CD4-positive, alpha-beta T cell (primary cell): ENCODE measurements at regions not wholly inside any gene's neighbourhood (a gene's known extent, or its start where the extent isn't known, plus 50 kb on each side); places are given as distances from the start of the nearest gene placed in this dataset.

Source experiments
- ATAC-seq: fragments of 200-7000 bp; cut with Tn5 transposase; one replicate; pipeline ENCODE4 v1.10.0; 2022; ENCODE audit warnings: mild to moderate bottlenecking; ENCODE audit not compliant: poor library complexity
- CTCF ChIA-PET: fragments of 350-600 bp; sonication (Branson Sonifier 250); formaldehyde crosslinking; loops from one replicate; lab custom pipeline; 2021; ENCODE audit warnings: antibody characterized with exemption, inconsistent platforms; lab: Charles Lee
- POLR2A ChIA-PET: fragments of 350-600 bp; sonication (Branson Sonifier 250); formaldehyde crosslinking; loops from one replicate; lab custom pipeline; 2021; ENCODE audit warnings: antibody characterized with exemption, inconsistent platforms; lab: Charles Lee
- DNase-seq, 14 experiments: peaks; one replicate each; pipeline ENCODE4 v3.0.0-alpha.2; 2013 to 2020; ENCODE audit warnings: mixed read lengths in 2 of 14
- H3K27ac ChIP-seq, 2 donors: one replicate each; pipeline versions ENCODE4 v1.5.1 to v1.7.0; 2013; ENCODE audit warnings: low read length in 2 of 2, low read depth in 1 of 2, mild to moderate bottlenecking in 1 of 2
- H3K27me3 ChIP-seq, 2 experiments: 1 replicate in 1 of 2; 2 replicates in 1 of 2; pipeline versions ENCODE4 v1.6.1 to v1.7.0; 2013; ENCODE audit warnings: low read length in 2 of 2, control low read depth in 1 of 2, mild to moderate bottlenecking in 1 of 2, moderate library complexity in 1 of 2; ENCODE audit not compliant: insufficient read depth in 2 of 2, control insufficient read depth in 1 of 2
- H3K36me3 ChIP-seq: one replicate; pipeline ENCODE4 v1.6.1; 2013; ENCODE audit warnings: low read length, control low read depth; ENCODE audit not compliant: insufficient read depth
- H3K4me1 ChIP-seq: one replicate; pipeline ENCODE4 v1.6.1; 2013; ENCODE audit warnings: low read length, control low read depth; ENCODE audit not compliant: insufficient read depth
- H3K4me3 ChIP-seq: one replicate; pipeline ENCODE4 v1.5.1; 2013; ENCODE audit warnings: mild to moderate bottlenecking, low read length, moderate library complexity
- H3K9me3 ChIP-seq, 2 experiments: 1 replicate in 1 of 2; 2 replicates in 1 of 2; pipeline versions ENCODE4 v1.6.1 to v1.7.0; 2013; ENCODE audit warnings: low read length in 2 of 2, mild to moderate bottlenecking in 2 of 2, control low read depth in 1 of 2, moderate library complexity in 1 of 2; ENCODE audit not compliant: control insufficient read depth in 1 of 2, insufficient read depth in 1 of 2
- H3K27ac Mint-ChIP-seq: one replicate; pipeline ENCODE4 v1.8.0; 2020; ENCODE audit warnings: mixed read lengths
- H3K27me3 Mint-ChIP-seq: one replicate; pipeline ENCODE4 v1.8.0; 2021; ENCODE audit warnings: mixed read lengths
- H3K36me3 Mint-ChIP-seq: one replicate; pipeline ENCODE4 v1.8.0; 2021; ENCODE audit warnings: low read depth, mixed read lengths
- H3K4me1 Mint-ChIP-seq: one replicate; pipeline ENCODE4 v1.8.0; 2021; ENCODE audit warnings: low read depth, mixed read lengths
- H3K4me3 Mint-ChIP-seq: one replicate; pipeline ENCODE4 v1.8.0; 2020; ENCODE audit warnings: mild to moderate bottlenecking, mixed read lengths
- H3K9me3 Mint-ChIP-seq: one replicate; pipeline ENCODE4 v1.8.0; 2020; ENCODE audit warnings: mixed read lengths
- intact Hi-C, 2 experiments: fragments of 100-400 bp; cut with DNase I in 1 of 2; cut with micrococcal nuclease in 1 of 2; formaldehyde crosslinking; loops; one replicate each; pipeline versions ENCODE4 v1.15.1 to v1.9.0; 2023 to 2025; cut with DNase I, micrococcal nuclease
- TF ChIP-seq, protein P1 (sequence below): fragments of 200-600 bp; IDR thresholded peaks from one replicate; pipeline ENCODE4 v1.8.0; 2022; ENCODE audit warnings: antibody characterized with exemption, mild to moderate bottlenecking

- Histone ChIP-seq H3K9me3 (no peaks in the 10 kb centered on the region), H3K27ac (no peak overlapping the region), H3K36me3 (no peaks in the 10 kb centered on the region), H3K4me1 (no peaks in the 10 kb centered on the region), H3K27me3 (no peaks in the 10 kb centered on the region), H3K4me3 (no peak overlapping the region)
- Mint-ChIP-seq H3K9me3 (no peaks in the 10 kb centered on the region), H3K4me3 (no peak overlapping the region), H3K27ac (no peak overlapping the region), H3K27me3 (no peaks in the 10 kb centered on the region), H3K4me1 (no peaks in the 10 kb centered on the region), H3K36me3 (no peaks in the 10 kb centered on the region)
- TF ChIP-seq, protein P1, sequence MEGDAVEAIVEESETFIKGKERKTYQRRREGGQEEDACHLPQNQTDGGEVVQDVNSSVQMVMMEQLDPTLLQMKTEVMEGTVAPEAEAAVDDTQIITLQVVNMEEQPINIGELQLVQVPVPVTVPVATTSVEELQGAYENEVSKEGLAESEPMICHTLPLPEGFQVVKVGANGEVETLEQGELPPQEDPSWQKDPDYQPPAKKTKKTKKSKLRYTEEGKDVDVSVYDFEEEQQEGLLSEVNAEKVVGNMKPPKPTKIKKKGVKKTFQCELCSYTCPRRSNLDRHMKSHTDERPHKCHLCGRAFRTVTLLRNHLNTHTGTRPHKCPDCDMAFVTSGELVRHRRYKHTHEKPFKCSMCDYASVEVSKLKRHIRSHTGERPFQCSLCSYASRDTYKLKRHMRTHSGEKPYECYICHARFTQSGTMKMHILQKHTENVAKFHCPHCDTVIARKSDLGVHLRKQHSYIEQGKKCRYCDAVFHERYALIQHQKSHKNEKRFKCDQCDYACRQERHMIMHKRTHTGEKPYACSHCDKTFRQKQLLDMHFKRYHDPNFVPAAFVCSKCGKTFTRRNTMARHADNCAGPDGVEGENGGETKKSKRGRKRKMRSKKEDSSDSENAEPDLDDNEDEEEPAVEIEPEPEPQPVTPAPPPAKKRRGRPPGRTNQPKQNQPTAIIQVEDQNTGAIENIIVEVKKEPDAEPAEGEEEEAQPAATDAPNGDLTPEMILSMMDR, result no peak
- DNase-seq, result no peak
- no peak for ATAC-seq
- intact Hi-C loops, result no loop called here
- CTCF ChIA-PET, result no interaction called here
- POLR2A ChIA-PET, result no interaction called here
Measured at GRCh38 chr6:81608776-81609175, 143.7 kb downstream of the TENT5A start.

DNA sequence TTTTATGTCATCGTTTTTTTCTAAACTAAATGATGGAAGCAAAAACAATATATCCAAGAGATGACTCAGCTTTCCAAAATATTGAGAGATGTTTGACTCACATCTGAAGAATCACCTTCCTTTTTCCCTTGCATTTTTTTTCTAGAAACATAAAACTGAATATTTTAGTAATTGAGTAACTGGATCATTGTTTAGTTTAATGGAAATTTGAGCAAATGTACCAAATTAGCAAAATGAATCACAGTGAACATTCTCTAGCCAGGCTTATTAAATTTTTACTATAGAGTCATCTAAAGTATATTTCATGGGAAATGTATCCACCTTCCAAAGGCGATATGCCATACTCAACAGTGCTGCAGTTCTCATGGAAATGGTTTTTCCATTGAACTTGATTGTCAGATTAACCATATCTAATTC, 145.5 kb downstream of the TENT5A start:
- H3K36me3 Mint-ChIP-seq, result no peaks in the 10 kb centered on the region
- peaks cover 5% of the 10 kb centered on the region for H3K9me3 Mint-ChIP-seq
- DNase-seq (no peak), ATAC-seq (no peak)
- no peak overlapping the region for H3K27ac Mint-ChIP-seq
- Histone ChIP-seq H3K27me3 (no peaks in the 10 kb centered on the region), H3K36me3 (no peaks in the 10 kb centered on the region), H3K9me3 (no peaks in the 10 kb centered on the region), H3K27ac (no peak overlapping the region), H3K4me1 (no peaks in the 10 kb centered on the region), H3K4me3 (no peak overlapping the region)
- H3K4me3 Mint-ChIP-seq, result no peak overlapping the region
- ChIA-PET CTCF (no interaction called here), POLR2A (no interaction called here)
- no peaks in the 10 kb centered on the region for H3K27me3 Mint-ChIP-seq
- TF ChIP-seq, protein P1, result no peak
- intact Hi-C loops, result no loop called here
- no peaks in the 10 kb centered on the region for H3K4me1 Mint-ChIP-seq

DNA sequence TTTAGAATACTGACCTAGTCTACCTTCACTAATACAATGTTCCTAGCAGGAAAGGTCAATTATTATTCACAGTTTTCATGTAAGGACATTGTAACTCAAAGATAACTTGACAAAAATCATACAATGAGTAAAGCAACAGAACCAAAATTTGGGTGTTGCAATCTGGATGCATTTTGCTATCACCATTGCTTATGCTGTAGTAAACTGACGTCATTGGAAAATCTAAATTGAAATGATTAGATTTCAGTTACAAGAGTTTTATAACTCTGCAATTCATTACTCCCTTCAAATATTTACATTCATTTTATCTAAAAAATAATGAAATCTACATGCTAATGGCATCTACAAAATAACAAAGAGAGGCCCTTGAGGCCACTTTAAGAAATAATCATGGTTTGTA, 147.0 kb downstream of the TENT5A start:
- no peak for ATAC-seq
- Histone ChIP-seq H3K9me3 (no peaks in the 10 kb centered on the region), H3K4me1 (no peaks in the 10 kb centered on the region), H3K36me3 (no peaks in the 10 kb centered on the region), H3K4me3 (no peak overlapping the region), H3K27ac (no peak overlapping the region), H3K27me3 (no peaks in the 10 kb centered on the region)
- H3K4me3 Mint-ChIP-seq, result no peak overlapping the region
- H3K27me3 Mint-ChIP-seq, result no peaks in the 10 kb centered on the region
- intact Hi-C loops, result no loop called here
- H3K27ac Mint-ChIP-seq, result no peak overlapping the region
- no peaks in the 10 kb centered on the region for H3K36me3 Mint-ChIP-seq
- H3K9me3 Mint-ChIP-seq, result peaks cover 8% of the 10 kb centered on the region
- CTCF ChIA-PET, result no interaction called here
- H3K4me1 Mint-ChIP-seq, result no peaks in the 10 kb centered on the region
- DNase-seq, result no peak
- POLR2A ChIA-PET, result no interaction called here
- TF ChIP-seq, protein P1, result no peak
